NB4 (cell line): ENCODE measurements at regions not wholly inside any gene's neighbourhood (a gene's known extent, or its start where the extent isn't known, plus 50 kb on each side); places are given as distances from the start of the nearest gene placed in this dataset.
"Not testable (repeated sequence)": the region's sequence is repeated elsewhere in the genome, so short reads cannot be mapped to it uniquely, and the experiment has no call there.

ENCODE experiments used
- DNase-seq: peaks from one replicate; pipeline ENCODE4 v3.0.0; 2010; ENCODE audit warnings: low read depth
- H3K4me3 ChIP-seq: one replicate; pipeline ENCODE4 v1.5.1; 2011; ENCODE audit warnings: mild to moderate bottlenecking, low read depth, low read length, moderate library complexity
- CTCF ChIP-seq: IDR thresholded peaks from one replicate; pipeline ENCODE4 v1.5.1; 2012; ENCODE audit warnings: low read depth, low read length
- MAX ChIP-seq: IDR thresholded peaks from 2 replicates; pipeline ENCODE4 v1.6.1; 2011; ENCODE audit warnings: low read depth, low read length
- MYC ChIP-seq: IDR thresholded peaks from 2 replicates; pipeline ENCODE4 v1.6.1; 2011; ENCODE audit warnings: low read depth, low read length
- POLR2A ChIP-seq: IDR thresholded peaks from 2 replicates; pipeline ENCODE4 v1.6.1; 2011; ENCODE audit warnings: mild to moderate bottlenecking; ENCODE audit not compliant: insufficient read length; ENCODE audit errors: extremely low read depth

- TF ChIP-seq MAX: no peak
- TF ChIP-seq MYC: no peak
- no peak for TF ChIP-seq CTCF
- DNase-seq: no peak
- H3K4me3 ChIP-seq: no peak overlapping the region
These were observed 117.8 kb downstream of the QRSL1 start for GRCh38 chr6:106747139-106747538.

- DNase-seq: no peak
- no peak overlapping the region for H3K4me3 ChIP-seq
- TF ChIP-seq CTCF (no peak), MYC (no peak)
These were observed 117.3 kb downstream of the QRSL1 start for GRCh38 chr6:106746652-106747051.

- H3K4me3 ChIP-seq: no peak overlapping the region
- TF ChIP-seq POLR2A: no peak
- no peak for TF ChIP-seq MAX
- TF ChIP-seq CTCF: no peak
- TF ChIP-seq MYC: no peak
- DNase-seq: no peak
These were observed 116.6 kb downstream of the QRSL1 start for GRCh38 chr6:106745824-106746582.

GRCh38 chr6:106745197-106745770 is 115.9 kb downstream of the QRSL1 start:
- no peak overlapping the region for H3K4me3 ChIP-seq

GRCh38 chr6:106744781-106745180 is 115.4 kb downstream of the QRSL1 start:
- no peak for DNase-seq
- H3K4me3 ChIP-seq: no peak overlapping the region
- TF ChIP-seq MAX: no peak
- TF ChIP-seq MYC: no peak
- no peak for TF ChIP-seq POLR2A
- no peak for TF ChIP-seq CTCF

More at GRCh38 chr6:106745197-106745770, 115.9 kb downstream of the QRSL1 start:
- no peak for DNase-seq
- TF ChIP-seq MAX: no peak
- TF ChIP-seq MYC: no peak
- TF ChIP-seq POLR2A: no peak
- no peak for TF ChIP-seq CTCF

- not testable (repeated sequence) for H3K4me3 ChIP-seq, DNase-seq
These were observed 114.7 kb downstream of the QRSL1 start for GRCh38 chr6:106744029-106744428.
